Cardiac muscle cell (in vitro differentiated cells and primary cell): ENCODE measurements at regions not wholly inside any gene's neighbourhood (a gene's known extent, or its start where the extent isn't known, plus 50 kb on each side); places are given as distances from the start of the nearest gene placed in this dataset.

Experiments
- DNase-seq, 2 donors: peaks; one replicate each; pipeline versions ENCODE4 v3.0.0 to v3.0.0-alpha.2; 2010 to 2017; ENCODE audit warnings: low read depth in 1 of 2, low spot score in 1 of 2
- H3K27ac ChIP-seq: fragments of 200-600 bp; sonication (generic); 2 replicates; pipeline ENCODE4 v1.5.1; 2016
- H3K27me3 ChIP-seq: fragments of 200-600 bp; sonication (generic); 2 replicates; pipeline ENCODE4 v1.6.0; 2016; ENCODE audit warnings: control low read depth
- H3K36me3 ChIP-seq: fragments of 200-600 bp; sonication (generic); 2 replicates; pipeline ENCODE4 v1.5.1; 2016; ENCODE audit warnings: control low read depth
- H3K4me1 ChIP-seq: fragments of 200-600 bp; sonication (generic); 2 replicates; pipeline ENCODE4 v1.8.1; 2017; ENCODE audit warnings: low read depth, mild to moderate bottlenecking, mixed run types
- H3K4me3 ChIP-seq: fragments of 200-600 bp; sonication (generic); 2 replicates; pipeline ENCODE4 v1.5.1; 2016; ENCODE audit warnings: mild to moderate bottlenecking
- H3K9me3 ChIP-seq: fragments of 200-600 bp; sonication (generic); 2 replicates; pipeline ENCODE4 v1.5.1; 2017; ENCODE audit warnings: low read depth, mild to moderate bottlenecking, control low read depth
- CTCF ChIP-seq: IDR thresholded peaks from 2 replicates; pipeline ENCODE4 v1.5.1; 2012; ENCODE audit warnings: low read depth, mild to moderate bottlenecking, low read length

GRCh38 chr6:94251878-94252277, 832.5 kb upstream of the EPHA7 start:
- no peak overlapping the region for H3K4me3 ChIP-seq
- H3K27me3 ChIP-seq = no peaks in the 10 kb centered on the region
- peaks cover 4% of the 10 kb centered on the region for H3K4me1 ChIP-seq
- H3K36me3 ChIP-seq = no peaks in the 10 kb centered on the region
- H3K27ac ChIP-seq = no peak overlapping the region
- TF ChIP-seq CTCF = no peak
- no peak for DNase-seq
- no peaks in the 10 kb centered on the region for H3K9me3 ChIP-seq

- Histone ChIP-seq H3K4me1 (no peaks in the 10 kb centered on the region), H3K27me3 (no peaks in the 10 kb centered on the region), H3K4me3 (no peak overlapping the region), H3K9me3 (no peaks in the 10 kb centered on the region), H3K27ac (no peak overlapping the region), H3K36me3 (no peaks in the 10 kb centered on the region)
- TF ChIP-seq CTCF = no peak
- no peak for DNase-seq
Measured at GRCh38 chr6:94245395-94245794, 826.0 kb upstream of the EPHA7 start.

- Histone ChIP-seq H3K36me3 (no peaks in the 10 kb centered on the region), H3K4me1 (no peaks in the 10 kb centered on the region), H3K9me3 (no peaks in the 10 kb centered on the region), H3K27ac (no peak overlapping the region), H3K27me3 (no peaks in the 10 kb centered on the region), H3K4me3 (no peak overlapping the region)
- TF ChIP-seq CTCF = no peak
- no peak for DNase-seq
Measured at GRCh38 chr6:94238868-94239267, 819.5 kb upstream of the EPHA7 start.

- DNase-seq = no peak
- no peaks in the 10 kb centered on the region for H3K36me3 ChIP-seq
- no peak for TF ChIP-seq CTCF
- no peaks in the 10 kb centered on the region for H3K9me3 ChIP-seq
- no peaks in the 10 kb centered on the region for H3K27me3 ChIP-seq
- no peak overlapping the region for H3K4me3 ChIP-seq
- no peak overlapping the region for H3K27ac ChIP-seq
- no peaks in the 10 kb centered on the region for H3K4me1 ChIP-seq
Measured at GRCh38 chr6:94227741-94228140, 808.4 kb upstream of the EPHA7 start.

GRCh38 chr6:94217836-94218235, 798.5 kb upstream of the EPHA7 start:
- no peak for DNase-seq
- Histone ChIP-seq H3K27ac (no peak overlapping the region), H3K36me3 (no peaks in the 10 kb centered on the region), H3K4me3 (no peak overlapping the region), H3K9me3 (no peaks in the 10 kb centered on the region), H3K4me1 (no peaks in the 10 kb centered on the region), H3K27me3 (no peaks in the 10 kb centered on the region)
- TF ChIP-seq CTCF = no peak

- no peak overlapping the region for H3K27ac ChIP-seq
- no peaks in the 10 kb centered on the region for H3K36me3 ChIP-seq
- no peak for DNase-seq
- no peaks in the 10 kb centered on the region for H3K9me3 ChIP-seq
- H3K4me3 ChIP-seq = no peak overlapping the region
- no peaks in the 10 kb centered on the region for H3K4me1 ChIP-seq
- TF ChIP-seq CTCF = no peak
- H3K27me3 ChIP-seq = no peaks in the 10 kb centered on the region
Measured at GRCh38 chr6:94215552-94215951, 796.2 kb upstream of the EPHA7 start.
